ENCODE measurements at regions not wholly inside any gene's neighbourhood (a gene's known extent, or its start where the extent isn't known, plus 50 kb on each side); places are given as distances from the start of the nearest gene placed in this dataset.

- TF ChIP-seq CTCF (IDR thresholded peaks at IDR 0.05) (no peak), POLR2A (IDR thresholded peaks at IDR 0.05) (no peak), POLR2AphosphoS5 (IDR thresholded peaks at IDR 0.05) (no peak)
These were observed 262.2 kb downstream of the MEX3B start for GRCh38 chr15:81783586-81783985.

Measured in gastroesophageal sphincter (tissue), 3 donors.